OCI-LY1 (cell line): ENCODE measurements at regions not wholly inside any gene's neighbourhood (a gene's known extent, or its start where the extent isn't known, plus 50 kb on each side); places are given as distances from the start of the nearest gene placed in this dataset.

Source experiments
- H2AFZ ChIP-seq: fragments of 200-600 bp; sonication (generic), shearing (Covaris generic); 2 replicates; pipeline ENCODE4 v1.6.0; 2014; ENCODE audit warnings: antibody characterized with exemption, mild to moderate bottlenecking, low read length
- H3F3A ChIP-seq: fragments of 200-600 bp; sonication (generic), shearing (Covaris generic); 2 replicates; pipeline ENCODE4 v1.6.0; 2014; ENCODE audit warnings: mild to moderate bottlenecking, antibody characterized with exemption, low read length, moderate library complexity; ENCODE audit not compliant: insufficient read depth
- H3K27ac ChIP-seq: fragments of 200-600 bp; sonication (generic); 2 replicates; pipeline ENCODE4 v1.5.1; 2014; ENCODE audit warnings: low read length, mixed run types, mild to moderate bottlenecking, low read depth; ENCODE audit not compliant: poor library complexity, severe bottlenecking
- H3K27me3 ChIP-seq: fragments of 200-600 bp; sonication (generic); 2 replicates; pipeline ENCODE4 v1.6.0; 2014; ENCODE audit warnings: antibody characterized with exemption, mild to moderate bottlenecking, low read length, moderate library complexity; ENCODE audit not compliant: insufficient read depth
- H3K36me3 ChIP-seq: fragments of 200-600 bp; sonication (generic); 2 replicates; pipeline ENCODE4 v1.6.1; 2014; ENCODE audit warnings: mild to moderate bottlenecking, antibody characterized with exemption, low read length, moderate library complexity, mixed read lengths; ENCODE audit not compliant: insufficient read depth
- H3K4me1 ChIP-seq: fragments of 200-600 bp; sonication (generic); 2 replicates; pipeline ENCODE4 v1.5.1; 2014; ENCODE audit warnings: mild to moderate bottlenecking, low read length, moderate library complexity; ENCODE audit not compliant: insufficient read depth, severe bottlenecking
- H3K4me2 ChIP-seq: fragments of 200-600 bp; sonication (generic), shearing (Covaris generic); 2 replicates; pipeline ENCODE4 v1.6.1; 2014; ENCODE audit warnings: low read length
- H3K4me3 ChIP-seq: fragments of 200-600 bp; sonication (generic); 2 replicates; pipeline ENCODE4 v1.5.1; 2014; ENCODE audit warnings: low read length, low read depth, mild to moderate bottlenecking, mixed read lengths; ENCODE audit not compliant: poor library complexity, severe bottlenecking
- H3K79me2 ChIP-seq: fragments of 200-600 bp; shearing (Covaris generic); 2 replicates; pipeline ENCODE4 v1.6.1; 2016; ENCODE audit warnings: mixed run types, low read length, mixed read lengths; ENCODE audit not compliant: insufficient read depth
- H3K9ac ChIP-seq: fragments of 200-600 bp; sonication (generic), shearing (Covaris generic); 2 replicates; pipeline ENCODE4 v1.6.1; 2014; ENCODE audit warnings: mild to moderate bottlenecking, low read length, mixed read lengths
- H3K9me2 ChIP-seq: fragments of 200-600 bp; sonication (generic), shearing (Covaris generic); 2 replicates; pipeline ENCODE4 v1.6.1; 2014; ENCODE audit warnings: low read depth, mild to moderate bottlenecking, low read length, mixed read lengths
- H3K9me3 ChIP-seq: fragments of 200-600 bp; shearing (Covaris generic); 2 replicates; pipeline ENCODE4 v1.6.1; 2014; ENCODE audit warnings: low read length, mixed read lengths
- H4K20me1 ChIP-seq: fragments of 200-600 bp; sonication (generic), shearing (Covaris generic); 2 replicates; pipeline ENCODE4 v1.6.0; 2016; ENCODE audit warnings: mild to moderate bottlenecking, low read length; ENCODE audit not compliant: insufficient read depth
- EZH2 ChIP-seq: fragments of 200-600 bp; sonication (generic), shearing (Covaris generic); IDR thresholded peaks from 2 replicates; pipeline ENCODE4 v1.8.0; 2017; ENCODE audit warnings: borderline replicate concordance, mixed run types, mild to moderate bottlenecking, antibody characterized with exemption, low read length, moderate library complexity, mixed read lengths
- TF ChIP-seq, protein P1 (sequence below): fragments of 200-600 bp; sonication (generic), shearing (Covaris generic); IDR thresholded peaks from 2 replicates; pipeline ENCODE4 v1.5.1; 2017; ENCODE audit warnings: mild to moderate bottlenecking, antibody characterized with exemption, low read length, moderate library complexity, mixed read lengths

DNA sequence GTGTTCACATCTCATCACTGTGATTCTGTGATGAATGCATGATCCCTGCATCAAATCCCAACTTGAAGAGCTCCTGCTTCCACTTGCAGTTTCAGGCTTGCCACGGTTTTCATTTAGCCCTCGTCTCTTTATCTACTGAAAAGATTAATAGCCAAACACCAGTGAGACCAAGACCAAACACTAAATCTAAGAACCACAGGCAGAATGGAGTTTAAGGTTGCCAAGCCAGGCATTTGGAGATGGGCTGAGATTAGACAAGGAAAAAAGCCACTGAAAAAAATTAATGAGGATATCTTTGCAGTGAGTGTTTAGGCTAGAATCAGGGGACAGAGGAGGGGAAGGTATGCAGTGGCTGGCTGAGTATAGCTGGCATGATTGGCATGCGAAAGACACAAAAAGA, 227.2 kb upstream of the BLID start:
- Histone ChIP-seq H3K4me3 (no peak overlapping the region), H3K79me2 (no peaks in the 10 kb centered on the region), H3K27ac (no peak overlapping the region), H3K9ac (no peak overlapping the region), H3K4me2 (no peak overlapping the region), H4K20me1 (no peaks in the 10 kb centered on the region), H2AFZ (no peak overlapping the region), H3K4me1 (no peaks in the 10 kb centered on the region), H3K36me3 (no peaks in the 10 kb centered on the region), H3K27me3 (no peaks in the 10 kb centered on the region), H3K9me3 (no peaks in the 10 kb centered on the region), H3F3A (no peaks in the 10 kb centered on the region), H3K9me2 (no peaks in the 10 kb centered on the region)
- TF ChIP-seq, protein P1, sequence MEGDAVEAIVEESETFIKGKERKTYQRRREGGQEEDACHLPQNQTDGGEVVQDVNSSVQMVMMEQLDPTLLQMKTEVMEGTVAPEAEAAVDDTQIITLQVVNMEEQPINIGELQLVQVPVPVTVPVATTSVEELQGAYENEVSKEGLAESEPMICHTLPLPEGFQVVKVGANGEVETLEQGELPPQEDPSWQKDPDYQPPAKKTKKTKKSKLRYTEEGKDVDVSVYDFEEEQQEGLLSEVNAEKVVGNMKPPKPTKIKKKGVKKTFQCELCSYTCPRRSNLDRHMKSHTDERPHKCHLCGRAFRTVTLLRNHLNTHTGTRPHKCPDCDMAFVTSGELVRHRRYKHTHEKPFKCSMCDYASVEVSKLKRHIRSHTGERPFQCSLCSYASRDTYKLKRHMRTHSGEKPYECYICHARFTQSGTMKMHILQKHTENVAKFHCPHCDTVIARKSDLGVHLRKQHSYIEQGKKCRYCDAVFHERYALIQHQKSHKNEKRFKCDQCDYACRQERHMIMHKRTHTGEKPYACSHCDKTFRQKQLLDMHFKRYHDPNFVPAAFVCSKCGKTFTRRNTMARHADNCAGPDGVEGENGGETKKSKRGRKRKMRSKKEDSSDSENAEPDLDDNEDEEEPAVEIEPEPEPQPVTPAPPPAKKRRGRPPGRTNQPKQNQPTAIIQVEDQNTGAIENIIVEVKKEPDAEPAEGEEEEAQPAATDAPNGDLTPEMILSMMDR: no peak
- no peak for TF ChIP-seq EZH2

DNA sequence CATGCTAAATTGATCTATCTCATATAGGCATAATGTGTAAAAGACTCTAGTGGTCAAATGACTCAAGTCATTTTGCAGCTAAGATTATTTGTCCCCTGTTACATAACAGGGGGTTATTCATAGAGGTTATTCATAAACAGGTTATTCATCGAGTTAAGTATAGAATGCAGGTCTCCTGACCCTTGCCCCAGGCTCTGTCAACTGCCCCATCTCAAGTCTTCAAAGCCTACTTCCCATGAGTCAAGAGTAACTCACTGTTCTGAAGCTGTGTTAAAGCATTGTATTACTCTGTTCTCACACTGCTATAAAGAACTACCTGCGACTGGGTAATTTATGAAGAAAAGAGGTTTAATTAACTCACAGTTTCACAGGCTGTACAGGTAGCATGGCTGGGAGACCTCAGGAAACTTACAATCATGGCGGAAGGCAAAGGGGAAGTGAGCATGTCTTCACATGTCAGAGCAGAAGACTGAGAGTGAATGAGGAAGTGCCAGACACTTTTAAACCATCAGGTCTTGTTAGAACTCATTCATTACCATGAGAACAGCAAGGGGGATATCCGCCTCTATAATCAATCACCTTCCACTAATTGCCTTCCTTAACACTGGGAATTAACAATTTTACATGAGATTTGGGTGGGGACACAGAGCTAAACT, 226.2 kb upstream of the BLID start:
- no peaks in the 10 kb centered on the region for H3K9me2 ChIP-seq
- TF ChIP-seq, protein P1: no peak
- TF ChIP-seq EZH2: no peak

DNA sequence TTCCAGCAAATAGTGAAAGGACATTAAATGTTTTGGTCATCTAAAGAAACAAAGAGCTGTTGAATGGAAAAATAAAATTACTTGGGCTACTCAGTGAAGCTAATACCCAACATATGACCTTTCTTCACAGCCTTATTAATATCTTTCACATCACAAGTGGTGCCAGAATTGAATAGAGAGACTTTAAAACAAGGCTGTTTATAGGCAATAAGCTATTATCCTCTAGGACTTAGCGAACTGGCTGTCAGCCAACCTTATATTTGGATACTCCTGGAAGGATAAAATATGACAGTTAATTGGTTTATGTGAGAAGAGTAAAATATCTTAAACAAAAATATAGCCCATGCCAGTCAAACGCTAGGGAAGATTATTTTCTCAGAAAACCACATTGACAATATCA, 225.5 kb upstream of the BLID start:
- no peak overlapping the region for H3K27ac ChIP-seq
- no peak for TF ChIP-seq EZH2
- TF ChIP-seq, protein P1: no peak
- no peaks in the 10 kb centered on the region for H3F3A ChIP-seq
- H3K27me3 ChIP-seq: no peaks in the 10 kb centered on the region
- no peaks in the 10 kb centered on the region for H3K9me2 ChIP-seq
- H3K4me2 ChIP-seq: no peak overlapping the region
- no peaks in the 10 kb centered on the region for H3K36me3 ChIP-seq
- no peaks in the 10 kb centered on the region for H3K9me3 ChIP-seq
- H2AFZ ChIP-seq: no peak overlapping the region
- H3K4me3 ChIP-seq: no peak overlapping the region
- H3K4me1 ChIP-seq: no peaks in the 10 kb centered on the region
- H3K79me2 ChIP-seq: no peaks in the 10 kb centered on the region
- H4K20me1 ChIP-seq: no peaks in the 10 kb centered on the region
- H3K9ac ChIP-seq: no peak overlapping the region

More for the DNA sequence above, 226.2 kb upstream of the BLID start:
- Histone ChIP-seq H3K27me3 (no peaks in the 10 kb centered on the region), H3K4me1 (no peaks in the 10 kb centered on the region), H3K9ac (no peak overlapping the region), H3K79me2 (no peaks in the 10 kb centered on the region), H3K4me2 (no peak overlapping the region), H3K36me3 (no peaks in the 10 kb centered on the region), H3K27ac (no peak overlapping the region), H3K4me3 (no peak overlapping the region), H3K9me3 (no peaks in the 10 kb centered on the region), H2AFZ (no peak overlapping the region), H3F3A (no peaks in the 10 kb centered on the region), H4K20me1 (no peaks in the 10 kb centered on the region)
